ENCODE measurements at regions not wholly inside any gene's neighbourhood (a gene's known extent, or its start where the extent isn't known, plus 50 kb on each side); places are given as distances from the start of the nearest gene placed in this dataset.
A peak's percentile ranks its signal among the peaks of the same experiment; 100 is the strongest.

- no peak for DNase-seq
Measured at GRCh38 chr15:70440416-70441138, 322.8 kb downstream of the UACA start.

GRCh38 chr15:70439880-70440279, 323.5 kb downstream of the UACA start:
- no peak for DNase-seq

- no peak for DNase-seq
Measured at GRCh38 chr15:70439304-70439877, 324.0 kb downstream of the UACA start.

- no peak for DNase-seq
Measured at GRCh38 chr15:70438776-70439175, 324.6 kb downstream of the UACA start.

- DNase-seq, result no peak
Measured at GRCh38 chr15:70437882-70438451, 325.4 kb downstream of the UACA start.

- DNase-seq, result no peak
Measured at GRCh38 chr15:70437089-70437488, 326.3 kb downstream of the UACA start.

- DNase-seq, result no peak
Measured at GRCh38 chr15:70436428-70436827, 326.9 kb downstream of the UACA start.

GRCh38 chr15:70435872-70436271, 327.5 kb downstream of the UACA start:
- no peak for DNase-seq

- DNase-seq, result no peak
Measured at GRCh38 chr15:70435369-70435768, 328.0 kb downstream of the UACA start.

- DNase-seq, result no peak
Measured at GRCh38 chr15:70433586-70434324, 329.6 kb downstream of the UACA start.

GRCh38 chr15:70432924-70433495, 330.3 kb downstream of the UACA start:
- DNase-seq, result no peak

- no peak for DNase-seq
Measured at GRCh38 chr15:70431854-70432253, 331.5 kb downstream of the UACA start.

GRCh38 chr15:70430069-70430468, 332.4 kb upstream of the TLE3 start:
- no peak for DNase-seq

- DNase-seq, result no peak
Measured at GRCh38 chr15:70429056-70429722, 331.5 kb upstream of the TLE3 start.

GRCh38 chr15:70428211-70428822, 330.6 kb upstream of the TLE3 start:
- DNase-seq, result no peak

- no peak for DNase-seq
Measured at GRCh38 chr15:70427167-70428120, 329.7 kb upstream of the TLE3 start.

GRCh38 chr15:70426096-70426821, 328.5 kb upstream of the TLE3 start:
- no peak for DNase-seq

GRCh38 chr15:70424937-70425411, 327.3 kb upstream of the TLE3 start:
- DNase-seq, result peak; percentile 26

GRCh38 chr15:70423267-70423666, 325.6 kb upstream of the TLE3 start:
- no peak for DNase-seq

GRCh38 chr15:70422342-70422741, 324.6 kb upstream of the TLE3 start:
- DNase-seq, result no peak

All from stimulated activated CD4-positive, alpha-beta T cell treated with anti-CD3 and anti-CD28 coated beads, Interleukin-15, amount 100 ng/mL, for 24 hours (primary cell).